ENCODE measurements at regions not wholly inside any gene's neighbourhood (a gene's known extent, or its start where the extent isn't known, plus 50 kb on each side); places are given as distances from the start of the nearest gene placed in this dataset.

- DNase-seq = no peak
- no peak overlapping the region for H3K27ac ChIP-seq (ENCODE audit: low read depth in 2 of 2, low read length in 2 of 2)
- no peak overlapping the region for H3K4me3 ChIP-seq (ENCODE audit: low read length in 3 of 3)
- no peak overlapping the region for H3K9ac ChIP-seq (ENCODE audit: low read length in 3 of 3)
- no peak for FAIRE-seq
- no peaks in the 10 kb centered on the region for H3K36me3 ChIP-seq (ENCODE audit: control insufficient read depth in 2 of 3, insufficient read depth in 3 of 3, low read length in 3 of 3)
- H3K4me1 ChIP-seq (ENCODE audit: control insufficient read depth in 2 of 3, insufficient read depth in 2 of 3, low read depth in 1 of 3, low read length in 3 of 3) = no peaks in the 10 kb centered on the region
- H3K27me3 ChIP-seq (ENCODE audit: control insufficient read depth, insufficient read depth, low read length) = no peaks in the 10 kb centered on the region
- no peaks in the 10 kb centered on the region for H3K9me3 ChIP-seq (ENCODE audit: control insufficient read depth in 2 of 3, insufficient read depth in 1 of 3, low read length in 3 of 3)
- intact Hi-C loops (cut with DNase I) = no loop called here
- no peak for TF ChIP-seq CTCF (IDR thresholded peaks at IDR 0.05; ENCODE audit: borderline replicate concordance, extremely low read depth, insufficient read depth)
Measured at GRCh38 chr4:14064984-14065383, 437.5 kb upstream of the BOD1L1 start.

- FAIRE-seq (no peak), DNase-seq (no peak)
- H3K4me3 ChIP-seq (ENCODE audit: low read length in 3 of 3) = no peak overlapping the region
- intact Hi-C loops (cut with DNase I) = no loop called here
- no peaks in the 10 kb centered on the region for H3K36me3 ChIP-seq (ENCODE audit: control insufficient read depth in 2 of 3, insufficient read depth in 3 of 3, low read length in 3 of 3)
- no peak overlapping the region for H3K9ac ChIP-seq (ENCODE audit: low read length in 3 of 3)
- H3K27me3 ChIP-seq (ENCODE audit: control insufficient read depth, insufficient read depth, low read length) = no peaks in the 10 kb centered on the region
- no peaks in the 10 kb centered on the region for H3K4me1 ChIP-seq (ENCODE audit: control insufficient read depth in 2 of 3, insufficient read depth in 2 of 3, low read depth in 1 of 3, low read length in 3 of 3)
- no peaks in the 10 kb centered on the region for H3K9me3 ChIP-seq (ENCODE audit: control insufficient read depth in 2 of 3, insufficient read depth in 1 of 3, low read length in 3 of 3)
- no peak overlapping the region for H3K27ac ChIP-seq (ENCODE audit: low read depth in 2 of 2, low read length in 2 of 2)
- TF ChIP-seq CTCF (IDR thresholded peaks at IDR 0.05; ENCODE audit: borderline replicate concordance, extremely low read depth, insufficient read depth) = no peak
Measured at GRCh38 chr4:14065406-14065805, 437.9 kb upstream of the BOD1L1 start.

- DNase-seq (no peak), FAIRE-seq (no peak)
- Histone ChIP-seq H3K4me1 (ENCODE audit: control insufficient read depth in 2 of 3, insufficient read depth in 2 of 3, low read depth in 1 of 3, low read length in 3 of 3) (no peaks in the 10 kb centered on the region), H3K9ac (ENCODE audit: low read length in 3 of 3) (no peak overlapping the region), H3K9me3 (ENCODE audit: control insufficient read depth in 2 of 3, insufficient read depth in 1 of 3, low read length in 3 of 3) (peaks cover 0 to 4% (median 0%) of the 10 kb centered on the region in 3 donors), H3K36me3 (ENCODE audit: control insufficient read depth in 2 of 3, insufficient read depth in 3 of 3, low read length in 3 of 3) (no peaks in the 10 kb centered on the region), H3K27me3 (ENCODE audit: control insufficient read depth, insufficient read depth, low read length) (no peaks in the 10 kb centered on the region), H3K4me3 (ENCODE audit: low read length in 3 of 3) (no peak overlapping the region), H3K27ac (ENCODE audit: low read depth in 2 of 2, low read length in 2 of 2) (no peak overlapping the region)
- TF ChIP-seq CTCF (IDR thresholded peaks at IDR 0.05; ENCODE audit: borderline replicate concordance, extremely low read depth, insufficient read depth) = no peak
- intact Hi-C loops (cut with DNase I) = no loop called here
Measured at GRCh38 chr4:14066979-14067378, 439.5 kb upstream of the BOD1L1 start.

- intact Hi-C loops (cut with DNase I) = no loop called here
- Histone ChIP-seq H3K9me3 (ENCODE audit: control insufficient read depth in 2 of 3, insufficient read depth in 1 of 3, low read length in 3 of 3) (peaks cover 0 to 16% (median 6%) of the 10 kb centered on the region in 3 donors), H3K4me1 (ENCODE audit: control insufficient read depth in 2 of 3, insufficient read depth in 2 of 3, low read depth in 1 of 3, low read length in 3 of 3) (no peaks in the 10 kb centered on the region), H3K27ac (ENCODE audit: low read depth in 2 of 2, low read length in 2 of 2) (no peak overlapping the region), H3K4me3 (ENCODE audit: low read length in 3 of 3) (no peak overlapping the region), H3K36me3 (ENCODE audit: control insufficient read depth in 2 of 3, insufficient read depth in 3 of 3, low read length in 3 of 3) (no peaks in the 10 kb centered on the region), H3K9ac (ENCODE audit: low read length in 3 of 3) (no peak overlapping the region), H3K27me3 (ENCODE audit: control insufficient read depth, insufficient read depth, low read length) (no peaks in the 10 kb centered on the region)
- no peak for FAIRE-seq
- TF ChIP-seq CTCF (IDR thresholded peaks at IDR 0.05; ENCODE audit: borderline replicate concordance, extremely low read depth, insufficient read depth) = no peak
- peak in 1 of 5 donors; percentile 2 for DNase-seq
Measured at GRCh38 chr4:14069886-14070285, 442.4 kb upstream of the BOD1L1 start.
